Right lobe of liver (tissue), 4 donors: ENCODE measurements at regions not wholly inside any gene's neighbourhood (a gene's known extent, or its start where the extent isn't known, plus 50 kb on each side); places are given as distances from the start of the nearest gene placed in this dataset.

Experiments
- POLR2A ChIP-seq: fragments of 450-650 bp; IDR thresholded peaks from one replicate; pipeline ENCODE4 v1.6.1; 2017; ENCODE audit warnings: antibody characterized with exemption, mild to moderate bottlenecking
- TF ChIP-seq, protein P1 (sequence below), 4 donors: fragments of 200-600 bp in 3 of 4; fragments of 450-650 bp in 1 of 4; IDR thresholded peaks; one replicate each; pipeline versions ENCODE4 v1.5.1 to v1.8.0; 2016 to 2022; ENCODE audit warnings: antibody characterized with exemption in 4 of 4, mild to moderate bottlenecking in 2 of 4
- donor health status: DM: no; HTN: no; CAD: no.
- donor health status: DM: no; HTN: no; CAD: no.
- donor health status: DM: no; HTN: yes; CAD: no.

DNA sequence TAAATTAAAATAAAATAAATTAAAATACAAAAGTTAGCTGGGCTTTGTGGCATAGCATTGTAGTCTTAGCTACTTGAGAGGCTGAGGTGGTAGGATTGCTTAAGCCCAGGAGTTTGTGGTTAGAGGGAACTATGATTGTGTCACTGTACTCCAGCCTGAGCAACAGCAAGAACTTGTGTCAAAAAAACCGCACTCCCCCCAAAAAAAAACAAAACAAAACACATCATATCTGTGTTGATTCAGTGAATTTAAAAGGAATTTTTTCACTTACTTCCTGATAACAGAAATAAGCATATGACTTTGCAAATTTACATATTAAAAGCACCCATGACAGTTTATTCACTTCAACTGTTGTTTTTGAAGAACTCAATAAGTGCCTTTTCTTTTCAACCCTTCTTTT lies 68.1 kb upstream of the PELI1 start:
- TF ChIP-seq, protein P1, sequence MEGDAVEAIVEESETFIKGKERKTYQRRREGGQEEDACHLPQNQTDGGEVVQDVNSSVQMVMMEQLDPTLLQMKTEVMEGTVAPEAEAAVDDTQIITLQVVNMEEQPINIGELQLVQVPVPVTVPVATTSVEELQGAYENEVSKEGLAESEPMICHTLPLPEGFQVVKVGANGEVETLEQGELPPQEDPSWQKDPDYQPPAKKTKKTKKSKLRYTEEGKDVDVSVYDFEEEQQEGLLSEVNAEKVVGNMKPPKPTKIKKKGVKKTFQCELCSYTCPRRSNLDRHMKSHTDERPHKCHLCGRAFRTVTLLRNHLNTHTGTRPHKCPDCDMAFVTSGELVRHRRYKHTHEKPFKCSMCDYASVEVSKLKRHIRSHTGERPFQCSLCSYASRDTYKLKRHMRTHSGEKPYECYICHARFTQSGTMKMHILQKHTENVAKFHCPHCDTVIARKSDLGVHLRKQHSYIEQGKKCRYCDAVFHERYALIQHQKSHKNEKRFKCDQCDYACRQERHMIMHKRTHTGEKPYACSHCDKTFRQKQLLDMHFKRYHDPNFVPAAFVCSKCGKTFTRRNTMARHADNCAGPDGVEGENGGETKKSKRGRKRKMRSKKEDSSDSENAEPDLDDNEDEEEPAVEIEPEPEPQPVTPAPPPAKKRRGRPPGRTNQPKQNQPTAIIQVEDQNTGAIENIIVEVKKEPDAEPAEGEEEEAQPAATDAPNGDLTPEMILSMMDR (IDR thresholded peaks at IDR 0.05): no peak
- no peak for TF ChIP-seq POLR2A
